ENCODE measurements at regions not wholly inside any gene's neighbourhood (a gene's known extent, or its start where the extent isn't known, plus 50 kb on each side); places are given as distances from the start of the nearest gene placed in this dataset.
A peak's percentile ranks its signal among the peaks of the same experiment; 100 is the strongest.

DNA sequence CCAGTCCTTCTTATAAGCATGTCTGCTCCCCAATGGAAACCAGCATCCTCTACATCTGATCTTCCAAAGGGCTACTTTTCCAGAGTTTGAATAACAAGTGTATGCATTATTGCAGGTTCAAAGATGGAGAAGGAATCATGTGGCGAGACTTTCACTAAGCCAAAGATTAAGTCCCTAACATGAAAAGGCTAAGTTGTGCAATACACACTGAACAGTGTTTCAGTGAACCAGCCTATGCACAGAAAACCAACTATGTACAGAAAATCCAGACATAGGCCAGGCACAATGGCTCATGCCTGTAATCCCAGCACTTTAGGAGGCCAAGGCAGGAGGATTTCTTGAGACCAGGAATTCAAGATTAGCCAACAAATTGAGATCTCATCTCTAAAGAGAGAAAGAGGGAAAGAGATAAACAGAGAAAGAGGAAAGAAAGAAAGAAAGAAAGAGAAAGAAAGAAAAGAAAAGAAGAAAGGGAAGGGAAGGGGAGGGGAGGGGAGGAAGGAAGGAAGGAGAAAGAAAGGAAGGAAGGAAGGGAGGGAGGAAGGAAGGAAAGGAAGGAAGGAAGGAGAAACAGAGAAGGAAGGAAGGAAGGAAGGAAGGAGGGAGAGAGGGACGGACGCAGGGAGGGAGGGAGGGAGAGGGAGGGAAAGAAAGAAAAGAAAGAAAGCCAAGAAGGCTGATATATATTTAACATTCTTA is 181.7 kb downstream of the LTN1 start:
- 49 to 71% methylated on average over 3 of the region's 3 CpGs for WGBS, 2 donors

DNA sequence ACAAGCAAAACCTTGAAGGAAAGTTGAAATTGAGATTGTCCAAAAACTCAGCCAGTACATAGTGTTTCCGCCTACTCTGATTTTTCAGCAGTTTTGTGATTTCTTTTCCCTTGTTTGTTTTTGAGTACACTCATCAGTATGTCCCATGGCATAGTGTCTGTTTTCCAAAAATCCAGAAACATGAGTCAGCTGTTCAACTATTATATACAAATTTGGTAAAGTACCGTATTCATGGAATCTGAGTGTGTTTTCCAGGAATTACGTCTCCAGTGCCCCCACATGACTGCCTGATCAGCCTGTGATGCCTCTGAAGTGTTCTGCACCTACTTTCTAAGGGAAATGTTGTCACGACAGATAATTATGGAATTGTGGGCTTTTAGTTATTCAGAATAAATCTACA is 186.8 kb downstream of the LTN1 start:
- peak; percentile 29 to 85 (median 76) for DNase-seq
- WGBS, 2 donors = 69 to 86% methylated on average over 4 of the region's 4 CpGs
- H3K4me3 ChIP-seq = no peak overlapping the region

More for the DNA sequence above, 181.7 kb downstream of the LTN1 start:
- no peaks in the 10 kb centered on the region for H3K27me3 ChIP-seq (ENCODE audit: control insufficient read depth in 3 of 3, insufficient read depth in 3 of 3, low read length in 2 of 3)
- peaks cover 0 to 3% (median 0%) of the 10 kb centered on the region in 4 donors for H3K9me3 ChIP-seq (ENCODE audit: control insufficient read depth in 4 of 4, insufficient read depth in 3 of 4, low read length in 3 of 4)
- TF ChIP-seq, protein P1, sequence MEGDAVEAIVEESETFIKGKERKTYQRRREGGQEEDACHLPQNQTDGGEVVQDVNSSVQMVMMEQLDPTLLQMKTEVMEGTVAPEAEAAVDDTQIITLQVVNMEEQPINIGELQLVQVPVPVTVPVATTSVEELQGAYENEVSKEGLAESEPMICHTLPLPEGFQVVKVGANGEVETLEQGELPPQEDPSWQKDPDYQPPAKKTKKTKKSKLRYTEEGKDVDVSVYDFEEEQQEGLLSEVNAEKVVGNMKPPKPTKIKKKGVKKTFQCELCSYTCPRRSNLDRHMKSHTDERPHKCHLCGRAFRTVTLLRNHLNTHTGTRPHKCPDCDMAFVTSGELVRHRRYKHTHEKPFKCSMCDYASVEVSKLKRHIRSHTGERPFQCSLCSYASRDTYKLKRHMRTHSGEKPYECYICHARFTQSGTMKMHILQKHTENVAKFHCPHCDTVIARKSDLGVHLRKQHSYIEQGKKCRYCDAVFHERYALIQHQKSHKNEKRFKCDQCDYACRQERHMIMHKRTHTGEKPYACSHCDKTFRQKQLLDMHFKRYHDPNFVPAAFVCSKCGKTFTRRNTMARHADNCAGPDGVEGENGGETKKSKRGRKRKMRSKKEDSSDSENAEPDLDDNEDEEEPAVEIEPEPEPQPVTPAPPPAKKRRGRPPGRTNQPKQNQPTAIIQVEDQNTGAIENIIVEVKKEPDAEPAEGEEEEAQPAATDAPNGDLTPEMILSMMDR (IDR thresholded peaks at IDR 0.05; ENCODE audit: control extremely low read depth, extremely low read depth) = no peak
- ATAC-seq (ENCODE audit: insufficient read depth, low FRiP score) (no peak), DNase-seq (no peak)
- H3K4me1 ChIP-seq (ENCODE audit: control insufficient read depth in 5 of 5, insufficient read depth in 5 of 5, low read length in 5 of 5) = peaks cover 0 to 1% (median 0%) of the 10 kb centered on the region in 5 donors
- H3K9ac ChIP-seq (ENCODE audit: insufficient read depth in 1 of 2, low read length in 2 of 2) = no peak overlapping the region
- no peak overlapping the region for H3K4me3 ChIP-seq
- H3K36me3 ChIP-seq (ENCODE audit: control insufficient read depth in 4 of 4, insufficient read depth in 4 of 4, low read length in 4 of 4) = no peaks in the 10 kb centered on the region
- no peak overlapping the region for H3K27ac ChIP-seq (ENCODE audit: low read depth in 1 of 2, low read length in 1 of 2)

DNA sequence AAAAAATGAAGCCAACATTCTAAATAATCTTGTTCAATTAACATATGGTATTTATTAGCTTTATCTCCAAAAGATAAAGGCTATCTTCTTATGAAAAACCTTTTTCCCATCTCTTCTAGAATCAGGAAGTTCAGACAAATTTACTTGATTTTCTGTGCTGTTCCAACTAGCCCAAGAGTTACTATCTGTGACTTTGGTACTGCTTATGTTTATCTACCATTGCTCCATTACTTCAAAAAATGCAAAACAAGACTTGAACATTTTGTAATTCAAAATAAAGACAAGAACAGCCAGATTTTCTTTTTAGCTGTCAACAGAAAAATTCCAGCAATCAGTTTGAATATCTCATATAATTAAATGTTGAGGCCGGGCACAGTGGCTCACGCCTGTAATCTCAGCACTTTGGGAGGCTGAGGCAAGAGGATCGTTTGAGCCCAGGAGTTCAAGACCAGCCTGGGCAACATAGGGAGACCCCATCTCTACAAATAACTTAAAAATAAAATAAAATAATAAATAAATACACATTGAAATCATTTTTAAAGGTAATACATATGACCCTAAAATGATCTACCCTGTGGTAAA is 188.5 kb downstream of the LTN1 start:
- Histone ChIP-seq H3K9me3 (ENCODE audit: control insufficient read depth in 4 of 4, insufficient read depth in 3 of 4, low read length in 3 of 4) (peaks cover 0 to 3% (median 1%) of the 10 kb centered on the region in 4 donors), H3K36me3 (ENCODE audit: control insufficient read depth in 4 of 4, insufficient read depth in 4 of 4, low read length in 4 of 4) (no peaks in the 10 kb centered on the region), H3K4me3 (no peak overlapping the region), H3K27ac (ENCODE audit: low read depth in 1 of 2, low read length in 1 of 2) (no peak overlapping the region), H3K9ac (ENCODE audit: insufficient read depth in 1 of 2, low read length in 2 of 2) (no peak overlapping the region), H3K4me1 (ENCODE audit: control insufficient read depth in 5 of 5, insufficient read depth in 5 of 5, low read length in 5 of 5) (peaks cover 0 to 13% (median 0%) of the 10 kb centered on the region in 5 donors), H3K27me3 (ENCODE audit: control insufficient read depth in 3 of 3, insufficient read depth in 3 of 3, low read length in 2 of 3) (no peaks in the 10 kb centered on the region)
- WGBS, 2 donors = 83 to 86% methylated on average over 3 of the region's 3 CpGs
- TF ChIP-seq, protein P1 (IDR thresholded peaks at IDR 0.05; ENCODE audit: control extremely low read depth, extremely low read depth) = no peak
- ATAC-seq (ENCODE audit: insufficient read depth, low FRiP score) = no peak
- no peak for DNase-seq

More for the DNA sequence above, 186.8 kb downstream of the LTN1 start:
- no peak for ATAC-seq (ENCODE audit: insufficient read depth, low FRiP score)
- Histone ChIP-seq H3K4me1 (ENCODE audit: control insufficient read depth in 5 of 5, insufficient read depth in 5 of 5, low read length in 5 of 5) (peaks cover 0 to 13% (median 0%) of the 10 kb centered on the region in 5 donors), H3K27ac (ENCODE audit: low read depth in 1 of 2, low read length in 1 of 2) (no peak overlapping the region), H3K27me3 (ENCODE audit: control insufficient read depth in 3 of 3, insufficient read depth in 3 of 3, low read length in 2 of 3) (no peaks in the 10 kb centered on the region), H3K36me3 (ENCODE audit: control insufficient read depth in 4 of 4, insufficient read depth in 4 of 4, low read length in 4 of 4) (no peaks in the 10 kb centered on the region), H3K9ac (ENCODE audit: insufficient read depth in 1 of 2, low read length in 2 of 2) (no peak overlapping the region), H3K9me3 (ENCODE audit: control insufficient read depth in 4 of 4, insufficient read depth in 3 of 4, low read length in 3 of 4) (peaks cover 0 to 3% (median 0%) of the 10 kb centered on the region in 4 donors)
- TF ChIP-seq, protein P1 (IDR thresholded peaks at IDR 0.05; ENCODE audit: control extremely low read depth, extremely low read depth) = no peak

Data from lung (tissue), 11 donors.